ENCODE measurements at regions not wholly inside any gene's neighbourhood (a gene's known extent, or its start where the extent isn't known, plus 50 kb on each side); places are given as distances from the start of the nearest gene placed in this dataset.

GRCh38 chr17:5830921-5831320, 239.3 kb upstream of the WSCD1 start:
- TF ChIP-seq EZH2 (IDR thresholded peaks at IDR 0.05; ENCODE audit: borderline replicate concordance, low read depth, low read length, severe bottlenecking) (no peak), CTCF (IDR thresholded peaks at IDR 0.05; ENCODE audit: borderline replicate concordance, extremely low read depth, low read length, poor library complexity, severe bottlenecking) (no peak)
